Common myeloid progenitor, CD34-positive (primary cell): ENCODE measurements at regions not wholly inside any gene's neighbourhood (a gene's known extent, or its start where the extent isn't known, plus 50 kb on each side); places are given as distances from the start of the nearest gene placed in this dataset.

Experiments
- CTCF ChIA-PET: fragments of 350-600 bp; sonication (Branson Sonifier 250); formaldehyde crosslinking; loops from one replicate; lab custom pipeline; 2021; ENCODE audit warnings: antibody characterized with exemption; lab: Charles Lee
- POLR2A ChIA-PET: fragments of 350-600 bp; sonication (Branson Sonifier 250); formaldehyde crosslinking; loops from one replicate; lab custom pipeline; 2021; ENCODE audit warnings: antibody characterized with exemption; lab: Charles Lee
- DNase-seq, 3 donors: peaks; one replicate each; pipeline versions ENCODE4 v3.0.0 to v3.0.0-alpha.2; 2013
- H3K27ac ChIP-seq, 2 experiments: 1 replicate in 1 of 2; 2 replicates in 1 of 2; pipeline ENCODE4 v1.7.0; 2013; ENCODE audit warnings: inconsistent platforms in 2 of 2, low read length in 2 of 2, mild to moderate bottlenecking in 2 of 2, low read depth in 1 of 2, moderate library complexity in 1 of 2; ENCODE audit not compliant: severe bottlenecking in 2 of 2, insufficient read depth in 1 of 2, poor library complexity in 1 of 2
- H3K27me3 ChIP-seq, 5 experiments: replicated peaks in 2 of 5; 1 replicate in 3 of 5; 2 replicates in 2 of 5; pipeline versions ENCODE4 v1.6.1 to v1.7.0; 2013; ENCODE audit warnings: low read length in 4 of 5, mild to moderate bottlenecking in 2 of 5, moderate library complexity in 2 of 5, inconsistent platforms in 1 of 5; ENCODE audit not compliant: insufficient read depth in 5 of 5, control insufficient read depth in 4 of 5
- H3K36me3 ChIP-seq, 4 experiments: 1 replicate in 2 of 4; 2 replicates in 2 of 4; pipeline versions ENCODE4 v1.6.1 to v1.7.0; 2013; ENCODE audit warnings: low read length in 3 of 4, control low read depth in 1 of 4, mild to moderate bottlenecking in 1 of 4; ENCODE audit not compliant: control insufficient read depth in 4 of 4, insufficient read depth in 4 of 4
- H3K4me1 ChIP-seq, 4 experiments: 1 replicate in 3 of 4; 2 replicates in 1 of 4; pipeline versions ENCODE4 v1.6.1 to v1.7.1; 2013; ENCODE audit warnings: low read length in 3 of 4, mild to moderate bottlenecking in 3 of 4, control low read depth in 1 of 4, inconsistent platforms in 1 of 4, moderate library complexity in 1 of 4; ENCODE audit not compliant: control insufficient read depth in 4 of 4, insufficient read depth in 4 of 4; ENCODE audit errors: control extremely low read depth in 1 of 4
- H3K4me3 ChIP-seq, 7 experiments: 1 replicate in 4 of 7; 2 replicates in 3 of 7; pipeline versions ENCODE4 v1.5.1 to v1.7.0; 2013; ENCODE audit warnings: mild to moderate bottlenecking in 7 of 7, low read length in 6 of 7, moderate library complexity in 6 of 7, inconsistent platforms in 2 of 7, low read depth in 2 of 7, control low read depth in 1 of 7; ENCODE audit not compliant: insufficient read depth in 4 of 7, control insufficient read depth in 1 of 7; ENCODE audit errors: extremely low read depth in 1 of 7
- H3K9me3 ChIP-seq, 5 experiments: 1 replicate in 4 of 5; 2 replicates in 1 of 5; pipeline versions ENCODE4 v1.6.1 to v1.7.1; 2013; ENCODE audit warnings: low read length in 4 of 5, mild to moderate bottlenecking in 2 of 5, inconsistent platforms in 1 of 5, low read depth in 1 of 5, moderate library complexity in 1 of 5; ENCODE audit not compliant: control insufficient read depth in 4 of 5, insufficient read depth in 2 of 5; ENCODE audit errors: control extremely low read depth in 1 of 5
- WGBS: methylation state at CpG from one replicate; pipeline ENCODE4 v1.1.5; 2013; ENCODE audit not compliant: insufficient coverage; 5-methylcytosine and 5-hydroxymethylcytosine counted together

GRCh38 chr6:168243812-168244376, 75.7 kb downstream of the DACT2 start:
- DNase-seq, result no peak
- ChIA-PET POLR2A (no interaction called here), CTCF (no interaction called here)
- Histone ChIP-seq H3K27me3 (peaks cover 0 to 15% (median 3%) of the 10 kb centered on the region in 5 experiments), H3K36me3 (no peaks in the 10 kb centered on the region), H3K4me3 (no peak overlapping the region), H3K9me3 (no peaks in the 10 kb centered on the region), H3K27ac (no peak overlapping the region), H3K4me1 (no peaks in the 10 kb centered on the region)
- WGBS, result 88% methylated on average over 4 of the region's 6 CpGs

GRCh38 chr6:168242940-168243225, 76.7 kb downstream of the DACT2 start:
- no peak overlapping the region for H3K4me3 ChIP-seq
- DNase-seq, result no peak
- no peaks in the 10 kb centered on the region for H3K4me1 ChIP-seq
- no peaks in the 10 kb centered on the region for H3K9me3 ChIP-seq
- POLR2A ChIA-PET, result no interaction called here
- H3K27ac ChIP-seq, result no peak overlapping the region
- CTCF ChIA-PET, result no interaction called here
- peaks cover 0 to 7% (median 0%) of the 10 kb centered on the region in 5 experiments for H3K27me3 ChIP-seq
- WGBS, result 98% methylated on average over 8 of the region's 8 CpGs
- H3K36me3 ChIP-seq, result no peaks in the 10 kb centered on the region

DNA sequence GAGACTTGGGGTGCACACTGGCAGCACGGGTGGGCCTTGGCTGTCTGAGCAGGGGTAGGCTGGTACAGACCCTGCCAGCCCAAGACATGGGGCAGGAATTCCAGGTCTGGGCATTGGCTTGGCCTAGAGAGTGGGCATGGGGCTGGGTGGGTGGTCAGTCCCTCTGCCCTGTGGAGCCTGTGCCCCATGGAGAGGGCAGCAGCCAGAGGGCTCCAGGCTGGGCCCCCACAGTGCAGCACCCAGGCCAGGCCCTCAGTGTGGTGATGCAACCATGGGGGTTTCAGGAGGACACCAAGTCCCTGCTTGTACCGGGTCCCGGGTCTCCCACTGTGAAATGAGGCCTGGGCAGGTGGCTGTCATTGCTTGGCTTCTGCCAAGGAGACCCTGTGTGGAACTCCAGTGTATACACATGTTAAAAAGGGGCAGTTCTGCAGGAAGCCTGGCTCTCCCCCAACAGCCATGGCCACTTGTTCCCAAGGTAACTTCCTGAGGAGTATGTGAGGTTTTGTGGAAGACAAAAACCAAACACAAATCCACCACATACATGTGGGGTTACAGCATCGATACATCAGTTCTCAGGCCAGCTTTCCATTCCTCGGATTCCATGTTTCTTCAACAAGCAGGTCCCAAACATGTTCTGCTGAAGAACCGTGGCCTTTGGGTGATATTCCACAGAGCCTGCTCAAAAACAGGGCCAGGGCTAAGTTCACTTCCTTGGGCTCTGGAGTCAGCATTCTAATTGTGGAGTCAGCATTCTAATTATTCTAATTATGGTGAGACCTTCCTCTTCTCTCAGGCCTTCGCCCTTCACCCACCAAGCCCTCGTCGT, 77.3 kb downstream of the DACT2 start:
- Histone ChIP-seq H3K4me1 (no peaks in the 10 kb centered on the region), H3K27ac (no peak overlapping the region), H3K36me3 (no peaks in the 10 kb centered on the region), H3K4me3 (no peak overlapping the region), H3K27me3 (peaks cover 0 to 2% (median 0%) of the 10 kb centered on the region in 5 experiments), H3K9me3 (no peaks in the 10 kb centered on the region)
- WGBS, result 98% methylated on average over 6 of the region's 9 CpGs
- POLR2A ChIA-PET, result no interaction called here
- DNase-seq, result no peak
- CTCF ChIA-PET, result no interaction called here

- Histone ChIP-seq H3K27me3 (no peaks in the 10 kb centered on the region), H3K36me3 (no peaks in the 10 kb centered on the region), H3K4me3 (no peak overlapping the region), H3K27ac (no peak overlapping the region), H3K9me3 (no peaks in the 10 kb centered on the region), H3K4me1 (no peaks in the 10 kb centered on the region)
- WGBS, result 100% methylated on average over 5 of the region's 5 CpGs
- DNase-seq, result no peak
- ChIA-PET CTCF (no interaction called here), POLR2A (no interaction called here)
Observed at GRCh38 chr6:168240160-168240559, 79.4 kb downstream of the DACT2 start.

DNA sequence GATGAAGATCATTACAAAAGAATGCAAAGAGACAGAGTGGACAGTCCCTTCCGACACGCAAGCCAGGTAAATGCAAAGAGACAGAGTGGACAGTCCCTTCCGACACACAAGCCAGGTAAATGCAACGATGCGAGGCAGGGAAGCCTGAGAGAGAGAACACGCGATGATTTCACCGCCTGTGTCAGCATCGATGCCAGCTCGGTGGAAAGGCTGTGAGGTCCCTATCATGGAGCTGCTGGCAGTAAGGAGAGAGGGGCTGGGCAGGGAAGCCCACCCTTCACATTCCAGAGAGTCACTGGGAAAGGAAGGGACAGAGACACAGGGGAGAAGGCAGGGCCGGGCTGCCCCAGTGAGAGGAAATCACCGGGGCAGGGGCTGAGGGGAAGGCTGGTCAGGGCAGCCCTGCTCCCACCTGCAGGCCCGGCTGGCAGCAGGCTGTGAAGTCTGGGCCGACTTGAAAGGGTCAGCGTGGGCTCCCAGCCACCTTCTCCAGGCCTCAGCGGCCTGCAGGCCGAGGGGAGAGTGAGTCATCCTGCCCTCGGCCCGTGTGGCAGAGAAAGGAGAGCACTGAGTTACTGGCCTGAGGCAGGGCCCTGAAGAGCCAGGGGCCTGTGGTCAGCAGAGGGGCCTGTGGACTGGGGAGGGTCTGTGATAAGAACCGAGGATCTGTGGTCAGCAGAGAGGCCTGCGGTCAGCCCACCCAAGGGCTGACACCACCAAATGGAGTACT, 80.4 kb downstream of the DACT2 start:
- Histone ChIP-seq H3K4me3 (no peak overlapping the region), H3K36me3 (no peaks in the 10 kb centered on the region), H3K27ac (no peak overlapping the region), H3K4me1 (no peaks in the 10 kb centered on the region), H3K9me3 (no peaks in the 10 kb centered on the region), H3K27me3 (no peaks in the 10 kb centered on the region)
- DNase-seq, result no peak
- POLR2A ChIA-PET, result no interaction called here
- CTCF ChIA-PET, result no interaction called here
- 91% methylated on average over 21 of the region's 21 CpGs for WGBS

DNA sequence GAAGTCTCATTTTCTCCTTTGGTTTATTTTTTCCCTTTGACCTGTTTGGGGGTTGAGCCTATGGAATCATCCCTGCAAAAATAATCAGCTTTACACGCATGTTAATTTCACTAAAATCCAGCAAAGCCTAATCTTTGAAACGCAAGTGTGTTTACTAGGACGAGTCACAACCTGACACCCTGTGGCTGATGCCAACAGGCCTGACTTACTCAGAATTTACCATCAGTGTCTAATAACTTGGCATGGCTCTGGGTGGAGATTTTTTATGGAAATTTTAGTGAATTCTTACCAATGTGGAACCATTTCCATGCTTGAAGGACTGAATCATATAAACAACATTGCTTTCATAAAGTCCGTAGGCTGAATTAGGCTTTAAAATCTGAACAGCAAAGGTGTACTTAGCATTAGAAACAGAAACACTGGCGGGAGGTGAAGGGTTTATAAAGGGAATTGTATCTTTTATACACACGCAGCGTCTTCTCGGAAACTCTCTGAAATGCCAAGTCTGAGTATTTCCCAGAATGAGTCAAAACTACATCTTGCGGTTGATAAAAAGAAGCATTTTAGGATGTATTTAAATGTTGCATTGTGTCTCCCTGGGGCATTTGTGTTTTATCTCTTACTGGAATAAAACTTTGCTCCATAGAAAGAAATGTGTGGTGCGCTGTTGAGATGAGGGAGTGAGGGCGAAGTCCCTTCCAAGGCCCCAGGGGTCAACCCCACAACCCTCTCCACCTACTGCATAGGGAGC, 81.2 kb downstream of the DACT2 start:
- WGBS, result 93% methylated on average over 6 of the region's 11 CpGs
- POLR2A ChIA-PET, result no interaction called here
- Histone ChIP-seq H3K9me3 (no peaks in the 10 kb centered on the region), H3K36me3 (no peaks in the 10 kb centered on the region), H3K27ac (no peak overlapping the region), H3K4me3 (no peak overlapping the region), H3K27me3 (peaks cover 0 to 3% (median 0%) of the 10 kb centered on the region in 5 experiments), H3K4me1 (no peaks in the 10 kb centered on the region)
- DNase-seq, result no peak
- CTCF ChIA-PET, result no interaction called here
